H9 (cell line): ENCODE measurements at regions not wholly inside any gene's neighbourhood (a gene's known extent, or its start where the extent isn't known, plus 50 kb on each side); places are given as distances from the start of the nearest gene placed in this dataset.

Experiments
- DNase-seq: peaks from one replicate; pipeline ENCODE4 v3.0.0-alpha.2; 2017
- H2AFZ ChIP-seq: one replicate; pipeline ENCODE4 v1.6.1; 2013; ENCODE audit warnings: mild to moderate bottlenecking, low read length, control low read depth, moderate library complexity
- H2AK5ac ChIP-seq: 2 replicates; pipeline ENCODE4 v1.6.1; 2013; ENCODE audit warnings: low read length, control low read depth, mixed read lengths; ENCODE audit not compliant: insufficient read length
- H2BK120ac ChIP-seq: one replicate; pipeline ENCODE4 v1.6.1; 2013; ENCODE audit warnings: low read depth, mild to moderate bottlenecking, low read length, control low read depth, inconsistent platforms; ENCODE audit not compliant: poor library complexity, severe bottlenecking
- H2BK12ac ChIP-seq: 2 replicates; pipeline ENCODE4 v1.6.1; 2013; ENCODE audit warnings: low read length, control low read depth, mixed read lengths, low read depth; ENCODE audit not compliant: insufficient read length
- H2BK15ac ChIP-seq: 2 replicates; pipeline ENCODE4 v1.6.1; 2013; ENCODE audit warnings: low read depth, low read length, control low read depth
- H2BK20ac ChIP-seq: one replicate; pipeline ENCODE4 v1.6.1; 2013; ENCODE audit warnings: low read depth, mild to moderate bottlenecking, low read length, control low read depth, inconsistent platforms; ENCODE audit not compliant: poor library complexity, severe bottlenecking
- H2BK5ac ChIP-seq: 2 replicates; pipeline ENCODE4 v1.6.1; 2013; ENCODE audit warnings: low read length, control low read depth, mixed read lengths; ENCODE audit not compliant: insufficient read length
- H3K14ac ChIP-seq: 2 replicates; pipeline ENCODE4 v1.6.1; 2013; ENCODE audit warnings: low read length, control low read depth; ENCODE audit not compliant: insufficient read depth
- H3K18ac ChIP-seq: 2 replicates; pipeline ENCODE4 v1.6.1; 2013; ENCODE audit warnings: low read depth, mild to moderate bottlenecking, mixed read lengths, low read length, control low read depth; ENCODE audit not compliant: insufficient read length
- H3K23ac ChIP-seq: 2 replicates; pipeline ENCODE4 v1.6.1; 2013; ENCODE audit warnings: low read length, control low read depth, mixed read lengths, low read depth; ENCODE audit not compliant: insufficient read length
- H3K23me2 ChIP-seq: 2 replicates; pipeline ENCODE4 v1.6.1; 2013; ENCODE audit warnings: low read depth, mild to moderate bottlenecking, mixed read lengths, low read length, control low read depth; ENCODE audit not compliant: insufficient read length, poor library complexity, severe bottlenecking
- H3K27ac ChIP-seq: 2 replicates; pipeline ENCODE4 v1.5.1; 2013; ENCODE audit warnings: low read length, control low read depth, mixed read lengths, low read depth; ENCODE audit not compliant: insufficient read length
- H3K27me3 ChIP-seq: 2 replicates; pipeline ENCODE4 v1.6.1; 2013; ENCODE audit warnings: low read length, control low read depth, inconsistent platforms; ENCODE audit not compliant: insufficient read depth
- H3K4ac ChIP-seq: 2 replicates; pipeline ENCODE4 v1.6.1; 2013; ENCODE audit warnings: low read depth, mild to moderate bottlenecking, control low read depth, inconsistent platforms, low read length, moderate library complexity
- H3K4me1 ChIP-seq: 2 replicates; pipeline ENCODE4 v1.6.1; 2013; ENCODE audit warnings: low read length, control low read depth, inconsistent platforms; ENCODE audit not compliant: insufficient read depth
- H3K4me2 ChIP-seq: 2 replicates; pipeline ENCODE4 v1.6.1; 2013; ENCODE audit warnings: low read length, control low read depth, mixed read lengths; ENCODE audit not compliant: insufficient read length, insufficient read depth
- H3K56ac ChIP-seq: 2 replicates; pipeline ENCODE4 v1.6.1; 2013; ENCODE audit warnings: low read depth, mild to moderate bottlenecking, mixed read lengths, low read length, control low read depth; ENCODE audit not compliant: insufficient read length
- H3K79me1 ChIP-seq: 2 replicates; pipeline ENCODE4 v1.6.1; 2013; ENCODE audit warnings: low read depth, mild to moderate bottlenecking, moderate library complexity, low read length, control low read depth, inconsistent platforms; ENCODE audit not compliant: insufficient read depth, poor library complexity, severe bottlenecking
- H3K79me2 ChIP-seq: 2 replicates; pipeline ENCODE4 v1.6.1; 2013; ENCODE audit warnings: low read length, control low read depth, inconsistent platforms; ENCODE audit not compliant: insufficient read depth
- H3K9ac ChIP-seq: 2 replicates; pipeline ENCODE4 v1.6.1; 2013; ENCODE audit warnings: low read length, control low read depth, mixed read lengths; ENCODE audit not compliant: insufficient read length; ENCODE audit errors: extremely low read depth
- H3K9me3 ChIP-seq: one replicate; pipeline ENCODE4 v1.6.1; 2013; ENCODE audit warnings: low read depth, low read length, inconsistent platforms; ENCODE audit not compliant: control insufficient read depth
- H3T11ph ChIP-seq: one replicate; pipeline ENCODE4 v1.6.1; 2013; ENCODE audit warnings: mild to moderate bottlenecking, low read length, control low read depth, inconsistent platforms
- H4K20me1 ChIP-seq: one replicate; pipeline ENCODE4 v1.6.1; 2013; ENCODE audit not compliant: control insufficient read depth, insufficient read length, insufficient read depth
- H4K5ac ChIP-seq: 2 replicates; pipeline ENCODE4 v1.6.1; 2013; ENCODE audit warnings: low read depth, mild to moderate bottlenecking, mixed read lengths, low read length, control low read depth; ENCODE audit not compliant: insufficient read length
- H4K8ac ChIP-seq: replicated peaks from 2 replicates; pipeline ENCODE4 v1.6.1; 2013; ENCODE audit warnings: low read length, control low read depth, mixed read lengths, low read depth; ENCODE audit not compliant: insufficient read length
- H4K91ac ChIP-seq: 2 replicates; pipeline ENCODE4 v1.6.1; 2013; ENCODE audit warnings: low read depth, mild to moderate bottlenecking, moderate library complexity, mixed read lengths, low read length, control low read depth; ENCODE audit not compliant: insufficient read length
- H3K27ac Mint-ChIP-seq, 3 experiments: 2 replicates in 2 of 3; 3 replicates in 1 of 3; pipeline ENCODE4 v1.8.0; 2020 to 2021; ENCODE audit warnings: mixed read lengths in 3 of 3, mild to moderate bottlenecking in 1 of 3, moderate library complexity in 1 of 3
- H3K27me3 Mint-ChIP-seq: 2 replicates; pipeline ENCODE4 v1.8.0; 2021; ENCODE audit warnings: low read depth, mild to moderate bottlenecking, moderate library complexity, mixed read lengths
- H3K36me3 Mint-ChIP-seq, 3 experiments: 2 replicates in 2 of 3; 3 replicates in 1 of 3; pipeline ENCODE4 v1.8.0; 2020 to 2021; ENCODE audit warnings: low read depth in 3 of 3, mixed read lengths in 3 of 3; ENCODE audit not compliant: insufficient read depth in 1 of 3
- H3K4me1 Mint-ChIP-seq, 2 experiments: 2 replicates each; pipeline ENCODE4 v1.8.0; 2020; ENCODE audit warnings: mixed read lengths in 2 of 2
- H3K4me3 Mint-ChIP-seq, 2 experiments: 2 replicates in 1 of 2; 3 replicates in 1 of 2; pipeline ENCODE4 v1.8.0; 2020 to 2021; ENCODE audit warnings: mild to moderate bottlenecking in 2 of 2, mixed read lengths in 2 of 2, moderate library complexity in 1 of 2
- H3K9me3 Mint-ChIP-seq, 2 experiments: 2 replicates in 1 of 2; 3 replicates in 1 of 2; pipeline ENCODE4 v1.8.0; 2020; ENCODE audit warnings: mild to moderate bottlenecking in 2 of 2, mixed read lengths in 2 of 2, moderate library complexity in 1 of 2
- TF ChIP-seq, protein P1 (sequence below): fragments of 200-600 bp; sonication (generic); conservative IDR thresholded peaks from 3 replicates; pipeline ENCODE4 v1.8.0; 2021; ENCODE audit warnings: antibody characterized with exemption, mild to moderate bottlenecking

- Mint-ChIP-seq H3K27me3 (peaks cover 2% of the 10 kb centered on the region; the same call in 1 of the 2 replicates), H3K4me3 (no peak overlapping the region), H3K9me3 (no peaks in the 10 kb centered on the region), H3K4me1 (peaks cover 40 to 43% of the 10 kb centered on the region in 2 experiments), H3K36me3 (peaks cover 0 to 10% (median 7%) of the 10 kb centered on the region in 3 experiments; a peak in 5 of 7 replicates), H3K27ac (peak overlapping the region; percentile 36 to 57 (median 44); a peak in 2 of 7 replicates)
- Histone ChIP-seq H3K79me2 (peaks cover 4% of the 10 kb centered on the region; the same call in 1 of the 2 replicates), H3K23me2 (peaks cover 13% of the 10 kb centered on the region), H2BK12ac (no peak overlapping the region), H2AFZ (no peak overlapping the region), H4K8ac (no peak overlapping the region), H3K27ac (no peak overlapping the region), H2AK5ac (no peak overlapping the region), H3T11ph (no peak overlapping the region), H2BK20ac (no peak overlapping the region), H3K9ac (no peak overlapping the region), H3K4me2 (no peak overlapping the region), H2BK120ac (no peak overlapping the region), H3K9me3 (no peaks in the 10 kb centered on the region), H3K18ac (no peak overlapping the region), H2BK15ac (no peak overlapping the region), H3K23ac (no peak overlapping the region), H2BK5ac (no peak overlapping the region), H3K4ac (no peak overlapping the region), H4K91ac (no peak overlapping the region), H4K5ac (no peak overlapping the region), H3K14ac (no peak overlapping the region), H3K4me1 (peaks cover 3% of the 10 kb centered on the region; the same call in 1 of the 2 replicates), H3K56ac (no peak overlapping the region), H3K79me1 (no peaks in the 10 kb centered on the region), H4K20me1 (no peaks in the 10 kb centered on the region), H3K27me3 (no peaks in the 10 kb centered on the region)
- TF ChIP-seq, protein P1, sequence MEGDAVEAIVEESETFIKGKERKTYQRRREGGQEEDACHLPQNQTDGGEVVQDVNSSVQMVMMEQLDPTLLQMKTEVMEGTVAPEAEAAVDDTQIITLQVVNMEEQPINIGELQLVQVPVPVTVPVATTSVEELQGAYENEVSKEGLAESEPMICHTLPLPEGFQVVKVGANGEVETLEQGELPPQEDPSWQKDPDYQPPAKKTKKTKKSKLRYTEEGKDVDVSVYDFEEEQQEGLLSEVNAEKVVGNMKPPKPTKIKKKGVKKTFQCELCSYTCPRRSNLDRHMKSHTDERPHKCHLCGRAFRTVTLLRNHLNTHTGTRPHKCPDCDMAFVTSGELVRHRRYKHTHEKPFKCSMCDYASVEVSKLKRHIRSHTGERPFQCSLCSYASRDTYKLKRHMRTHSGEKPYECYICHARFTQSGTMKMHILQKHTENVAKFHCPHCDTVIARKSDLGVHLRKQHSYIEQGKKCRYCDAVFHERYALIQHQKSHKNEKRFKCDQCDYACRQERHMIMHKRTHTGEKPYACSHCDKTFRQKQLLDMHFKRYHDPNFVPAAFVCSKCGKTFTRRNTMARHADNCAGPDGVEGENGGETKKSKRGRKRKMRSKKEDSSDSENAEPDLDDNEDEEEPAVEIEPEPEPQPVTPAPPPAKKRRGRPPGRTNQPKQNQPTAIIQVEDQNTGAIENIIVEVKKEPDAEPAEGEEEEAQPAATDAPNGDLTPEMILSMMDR: no peak
- DNase-seq: no peak
Observed at GRCh38 chr17:77286391-77286640, 145.5 kb downstream of the SEC14L1 start.
